IMR-90 (cell line): ENCODE measurements at regions not wholly inside any gene's neighbourhood (a gene's known extent, or its start where the extent isn't known, plus 50 kb on each side); places are given as distances from the start of the nearest gene placed in this dataset.

Experiments
- ATAC-seq: fragments of 200-7000 bp; cut with Tn5 transposase; 2 replicates; pipeline ENCODE4 v1.9.1; 2020; ENCODE audit warnings: low read depth, mild to moderate bottlenecking, moderate library complexity
- BruUV-seq: library from RNA; stranded (reverse); fragments of 400-500 nt; replicated peaks from 2 replicates; lab custom pipeline; 2021; lab: Mats Ljungman, UMichigan
- CTCF ChIA-PET: fragments of 300-600 bp; formaldehyde crosslinking; extraction: SDS; loops from one replicate; lab custom pipeline; 2021; ENCODE audit warnings: antibody characterized with exemption; lab: Yijun Ruan, JAX
- POLR2A ChIA-PET: fragments of 300-600 bp; sonication (Branson Sonifier 250); formaldehyde crosslinking; loops from one replicate; lab custom pipeline; 2022; ENCODE audit warnings: antibody characterized with exemption; ENCODE audit not compliant: unreplicated experiment; lab: Charles Lee
- DNase-seq: peaks from one replicate; pipeline ENCODE4 v3.0.0; 2013
- H2AFZ ChIP-seq: replicated peaks from 2 replicates; pipeline ENCODE3; 2013; ENCODE audit warnings: low read length, mild to moderate bottlenecking; ENCODE audit not compliant: poor library complexity
- H2AK5ac ChIP-seq: 2 replicates; pipeline ENCODE4 v1.6.1; 2013; ENCODE audit warnings: low read depth, low read length, inconsistent platforms
- H2AK9ac ChIP-seq: replicated peaks from 2 replicates; pipeline ENCODE3; 2013; ENCODE audit warnings: mild to moderate bottlenecking, low read depth, low read length, moderate library complexity; ENCODE audit not compliant: poor library complexity
- H2BK120ac ChIP-seq: 2 replicates; pipeline ENCODE4 v1.6.1; 2013; ENCODE audit warnings: low read depth, low read length, inconsistent platforms
- H2BK15ac ChIP-seq: 3 replicates; pipeline ENCODE4 v1.6.1; 2013; ENCODE audit warnings: low read depth, low read length, inconsistent platforms
- H2BK20ac ChIP-seq: 2 replicates; pipeline ENCODE4 v1.6.1; 2013; ENCODE audit warnings: low read depth, mild to moderate bottlenecking, inconsistent platforms, low read length, moderate library complexity
- H2BK5ac ChIP-seq: 2 replicates; pipeline ENCODE4 v1.6.1; 2013; ENCODE audit warnings: mild to moderate bottlenecking, low read depth, low read length, inconsistent platforms; ENCODE audit not compliant: poor library complexity, severe bottlenecking
- H3K14ac ChIP-seq: replicated peaks from 2 replicates; pipeline ENCODE4 v1.6.1; 2013; ENCODE audit warnings: low read depth, low read length, inconsistent platforms
- H3K18ac ChIP-seq: 2 replicates; pipeline ENCODE4 v1.6.1; 2013; ENCODE audit warnings: low read depth, low read length, control low read depth
- H3K23ac ChIP-seq: 2 replicates; pipeline ENCODE4 v1.6.1; 2013; ENCODE audit warnings: low read depth, low read length, inconsistent platforms
- H3K27ac ChIP-seq: 2 replicates; pipeline ENCODE4 v1.5.1; 2013; ENCODE audit warnings: mild to moderate bottlenecking, control low read depth, low read length; ENCODE audit not compliant: insufficient read depth
- H3K27me3 ChIP-seq: 2 replicates; pipeline ENCODE4 v1.6.1; 2013; ENCODE audit warnings: low read length; ENCODE audit not compliant: control insufficient read depth, insufficient read depth
- H3K36me3 ChIP-seq: 2 replicates; pipeline ENCODE4 v1.6.1; 2013; ENCODE audit warnings: low read length, mixed read lengths; ENCODE audit not compliant: control insufficient read depth, insufficient read depth
- H3K4ac ChIP-seq: 2 replicates; pipeline ENCODE4 v1.6.1; 2013; ENCODE audit warnings: low read depth, low read length, inconsistent platforms
- H3K4me1 ChIP-seq: 2 replicates; pipeline ENCODE4 v1.6.1; 2013; ENCODE audit warnings: low read length, mixed read lengths; ENCODE audit not compliant: control insufficient read depth, insufficient read depth
- H3K4me2 ChIP-seq: 2 replicates; pipeline ENCODE4 v1.6.1; 2013; ENCODE audit warnings: low read depth, mild to moderate bottlenecking, control low read depth, low read length, moderate library complexity
- H3K4me3 ChIP-seq: 2 replicates; pipeline ENCODE4 v1.5.1; 2013; ENCODE audit warnings: low read depth, mild to moderate bottlenecking, control low read depth, low read length, moderate library complexity; ENCODE audit not compliant: insufficient read depth
- H3K56ac ChIP-seq: 2 replicates; pipeline ENCODE4 v1.6.1; 2013; ENCODE audit warnings: low read length, inconsistent platforms; ENCODE audit not compliant: insufficient read depth; ENCODE audit errors: extremely low read depth
- H3K79me1 ChIP-seq, 2 experiments: 2 replicates each; pipeline ENCODE4 v1.6.1; 2013; ENCODE audit warnings: low read length in 2 of 2, inconsistent platforms in 1 of 2, low read depth in 1 of 2
- H3K9ac ChIP-seq: 2 replicates; pipeline ENCODE4 v1.6.1; 2013; ENCODE audit warnings: low read depth, low read length, control low read depth
- H3K9me1 ChIP-seq: 2 replicates; pipeline ENCODE4 v1.6.1; 2013; ENCODE audit warnings: low read length, inconsistent platforms; ENCODE audit not compliant: insufficient read depth
- H3K9me3 ChIP-seq: 2 replicates; pipeline ENCODE4 v1.6.1; 2013; ENCODE audit warnings: low read length; ENCODE audit not compliant: control insufficient read depth, insufficient read depth
- H4K20me1 ChIP-seq: 2 replicates; pipeline ENCODE4 v1.6.1; 2013; ENCODE audit warnings: low read length, inconsistent platforms; ENCODE audit not compliant: insufficient read depth
- H4K5ac ChIP-seq: 2 replicates; pipeline ENCODE4 v1.6.1; 2013; ENCODE audit warnings: mild to moderate bottlenecking, low read depth, low read length, control low read depth
- H4K8ac ChIP-seq, 2 experiments: 2 replicates each; pipeline ENCODE4 v1.6.1; 2013; ENCODE audit warnings: low read depth in 2 of 2, low read length in 2 of 2, control low read depth in 1 of 2, inconsistent platforms in 1 of 2
- H4K91ac ChIP-seq: 2 replicates; pipeline ENCODE4 v1.6.1; 2013; ENCODE audit warnings: low read depth, low read length, inconsistent platforms; ENCODE audit not compliant: insufficient read depth
- BHLHE40 ChIP-seq: fragments of 150-350 bp; IDR thresholded peaks from 2 replicates; pipeline ENCODE4 v1.6.1; 2016; ENCODE audit warnings: mild to moderate bottlenecking, low read depth, low read length
- CEBPB ChIP-seq: IDR thresholded peaks from 2 replicates; pipeline ENCODE4 v1.6.1; 2012; ENCODE audit warnings: low read depth, low read length, improper control_type of control experiment
- CTCF ChIP-seq: conservative IDR thresholded peaks from 2 replicates; pipeline ENCODE4 v1.5.1; 2012; ENCODE audit warnings: mild to moderate bottlenecking, low read depth, low read length, improper control_type of control experiment
- ELK1 ChIP-seq: fragments of 150-350 bp; IDR thresholded peaks from 2 replicates; pipeline ENCODE4 v1.6.1; 2016; ENCODE audit warnings: low read depth, mild to moderate bottlenecking, low read length, moderate library complexity, borderline replicate concordance
- FOS ChIP-seq: fragments of 150-350 bp; IDR thresholded peaks from 2 replicates; pipeline ENCODE4 v1.6.1; 2016; ENCODE audit warnings: low read depth, low read length
- MAFK ChIP-seq: IDR thresholded peaks from 2 replicates; pipeline ENCODE4 v1.6.1; 2012; ENCODE audit warnings: low read depth, low read length, improper control_type of control experiment
- MAZ ChIP-seq: IDR thresholded peaks from 2 replicates; pipeline ENCODE4 v1.6.1; 2012; ENCODE audit warnings: low read depth, mild to moderate bottlenecking, low read length, improper control_type of control experiment, moderate library complexity, borderline replicate concordance
- MXI1 ChIP-seq: IDR thresholded peaks from 2 replicates; pipeline ENCODE4 v1.6.1; 2012; ENCODE audit warnings: low read depth, mild to moderate bottlenecking, low read length, moderate library complexity, borderline replicate concordance
- NFE2L2 ChIP-seq: fragments of 150-350 bp; IDR thresholded peaks from 2 replicates; pipeline ENCODE4 v1.6.1; 2016; ENCODE audit warnings: low read depth, mild to moderate bottlenecking, low read length
- POLR2A ChIP-seq: IDR thresholded peaks from 2 replicates; pipeline ENCODE4 v1.6.1; 2012; ENCODE audit warnings: mild to moderate bottlenecking, low read depth, low read length
- RAD21 ChIP-seq: IDR thresholded peaks from 2 replicates; pipeline ENCODE4 v1.6.1; 2012; ENCODE audit warnings: low read length, improper control_type of control experiment
- RCOR1 ChIP-seq: IDR thresholded peaks from 2 replicates; pipeline ENCODE4 v1.6.1; 2012; ENCODE audit warnings: mild to moderate bottlenecking, low read length, improper control_type of control experiment; ENCODE audit not compliant: insufficient replicate concordance
- RFX5 ChIP-seq: IDR thresholded peaks from 2 replicates; pipeline ENCODE4 v1.8.0; 2012; ENCODE audit warnings: low read depth, mild to moderate bottlenecking, low read length, moderate library complexity
- SMC3 ChIP-seq: fragments of 150-350 bp; IDR thresholded peaks from 2 replicates; pipeline ENCODE4 v1.6.1; 2016; ENCODE audit warnings: low read depth, mild to moderate bottlenecking, antibody characterized with exemption, low read length, moderate library complexity
- USF2 ChIP-seq: fragments of 150-350 bp; IDR thresholded peaks from 2 replicates; pipeline ENCODE4 v1.6.1; 2017; ENCODE audit warnings: mild to moderate bottlenecking, antibody characterized with exemption, low read length, low read depth
- WGBS, 2 experiments: methylation state at CpG; one replicate each; pipeline versions ENCODE4 v1.1.5 to v1.1.7; 2013; ENCODE audit warnings: missing lambda C conversion rate in 2 of 2; ENCODE audit not compliant: insufficient read length in 1 of 2; ENCODE audit errors: extremely low coverage in 2 of 2; 5-methylcytosine and 5-hydroxymethylcytosine counted together
- dilution Hi-C: fragments of 300-500 bp; cut with HindIII; formaldehyde crosslinking; loops from one replicate; pipeline ENCODE4 v1.14.3; 2018; ENCODE audit warnings: low sequenced_read_pairs; ENCODE audit not compliant: unreplicated experiment
- in situ Hi-C: fragments of 300-500 bp; cut with MboI; formaldehyde crosslinking; loops from 3 replicates; pipeline ENCODE4 v1.14.3; 2019; ENCODE audit warnings: low sequenced_read_pairs, inconsistent platforms, mixed read lengths
- intact Hi-C: fragments of 100-400 bp; cut with micrococcal nuclease; formaldehyde crosslinking; loops from 2 replicates; pipeline ENCODE4 v1.10.0; 2022

GRCh38 chr11:42840176-42840829 lies 471.5 kb upstream of the API5 start:
- no peak overlapping the region for H3K4me3 ChIP-seq
- no peak overlapping the region for H3K23ac ChIP-seq
- H4K20me1 ChIP-seq = no peaks in the 10 kb centered on the region
- no peaks in the 10 kb centered on the region for H3K36me3 ChIP-seq
- H2BK5ac ChIP-seq = no peak overlapping the region
- no peaks in the 10 kb centered on the region for H3K79me1 ChIP-seq
- in situ Hi-C loops (no loop called here), intact Hi-C loops (no loop called here), dilution Hi-C loops (no loop called here)
- H3K27ac ChIP-seq = no peak overlapping the region
- no TSS peak for BruUV-seq
- H4K91ac ChIP-seq = no peak overlapping the region
- DNase-seq (no peak), ATAC-seq (no peak)
- H3K9ac ChIP-seq = no peak overlapping the region
- no peaks in the 10 kb centered on the region for H3K9me1 ChIP-seq
- ChIA-PET POLR2A (no interaction called here), CTCF (no interaction called here)
- WGBS, 2 experiments = 0% methylated on average over 1 of the region's 7 CpGs; no CpG with 5 or more reads in 1 of the 2 experiments
- H2AFZ ChIP-seq = no peak overlapping the region
- H3K4me2 ChIP-seq = no peak overlapping the region
- TF ChIP-seq MAFK (no peak), MAZ (no peak), USF2 (no peak), POLR2A (no peak), RCOR1 (no peak), RAD21 (no peak), MXI1 (no peak), RFX5 (no peak), CTCF (no peak), FOS (no peak), SMC3 (no peak), BHLHE40 (no peak), ELK1 (no peak), NFE2L2 (no peak), CEBPB (no peak)
- H2AK9ac ChIP-seq = no peak overlapping the region
- H4K5ac ChIP-seq = no peak overlapping the region
- H3K18ac ChIP-seq = no peak overlapping the region
- H3K14ac ChIP-seq = no peak overlapping the region
- H3K27me3 ChIP-seq = no peaks in the 10 kb centered on the region
- no peak overlapping the region for H2AK5ac ChIP-seq
- H2BK15ac ChIP-seq = no peak overlapping the region
- H3K56ac ChIP-seq = no peak overlapping the region
- H2BK120ac ChIP-seq = no peak overlapping the region
- H3K4me1 ChIP-seq = no peaks in the 10 kb centered on the region
- 0 out of 2 replicates have a peak, but pooled peaks cover 2% of the 10 kb centered on the region for H3K9me3 ChIP-seq
- no peak overlapping the region for H4K8ac ChIP-seq
- H2BK20ac ChIP-seq = no peak overlapping the region
- H3K4ac ChIP-seq = no peak overlapping the region
